Hematopoietic multipotent progenitor cell treated with erythropoietin and hydrocortisone succinate and interleukin-3 and kit ligand, for 4 days (in vitro differentiated cells): ENCODE measurements at regions not wholly inside any gene's neighbourhood (a gene's known extent, or its start where the extent isn't known, plus 50 kb on each side); places are given as distances from the start of the nearest gene placed in this dataset.

Experiments used
- DNase-seq: peaks from one replicate; pipeline ENCODE4 v3.0.0-alpha.2; 2015

- DNase-seq, result no peak
Observed at GRCh38 chr6:2414885-2415547, 169.6 kb upstream of the GMDS start.

- no peak for DNase-seq
Observed at GRCh38 chr6:2412731-2413130, 167.3 kb upstream of the GMDS start.

DNA sequence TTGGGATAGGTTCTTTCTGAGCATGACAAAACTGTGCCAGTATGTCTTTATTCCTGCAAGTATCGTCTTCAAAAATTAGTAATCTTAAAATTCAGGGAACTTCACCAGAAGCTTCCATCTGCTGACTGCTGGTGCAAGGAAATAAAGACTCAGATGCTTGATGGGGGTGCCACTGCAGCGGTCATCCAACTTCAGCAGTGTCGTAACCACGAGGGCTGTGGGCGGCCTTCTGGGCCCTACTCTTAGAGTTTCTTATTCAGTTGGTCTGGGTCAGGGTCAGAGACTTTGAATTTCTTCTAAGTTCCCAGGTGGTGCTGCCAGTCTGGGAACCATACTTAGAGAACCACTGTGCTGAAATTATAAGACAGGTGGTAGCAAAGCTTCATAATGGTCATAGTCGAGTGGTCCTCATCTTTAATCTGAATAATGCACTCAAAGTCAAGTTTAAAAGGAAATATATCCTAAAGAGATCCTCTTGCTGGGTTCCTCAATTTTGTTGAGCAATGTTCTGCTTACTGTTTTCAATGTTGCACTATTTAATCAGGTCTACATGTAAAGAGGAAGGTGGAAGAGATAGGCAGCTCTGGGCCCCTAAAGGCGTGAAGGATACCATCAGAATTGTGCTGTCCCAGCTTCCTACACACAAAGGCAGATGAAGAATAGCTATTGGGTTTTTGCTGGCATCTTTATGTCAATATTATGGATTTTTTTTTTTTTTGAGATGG lies 165.4 kb upstream of the GMDS start:
- peak; percentile 25 for DNase-seq

DNA sequence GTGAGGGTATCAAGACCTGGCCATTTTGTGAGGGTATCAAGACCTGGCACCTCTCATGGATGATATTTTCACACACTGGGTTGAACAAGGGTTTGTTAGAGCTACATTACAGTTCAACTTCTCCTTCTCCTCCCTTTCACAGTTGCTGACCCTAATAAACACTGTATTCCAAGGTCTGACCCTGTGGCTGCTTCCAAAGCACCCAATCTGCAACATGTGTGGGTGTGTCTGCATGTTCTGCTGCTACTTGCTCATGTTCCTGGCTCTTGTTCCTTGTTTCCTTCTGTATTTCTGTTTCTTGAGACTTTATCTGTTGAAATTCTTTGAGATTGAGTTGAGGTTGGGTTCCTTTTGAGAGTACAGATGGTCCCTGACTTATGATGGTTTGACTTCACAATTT lies 162.1 kb upstream of the GMDS start:
- DNase-seq, result no peak

GRCh38 chr6:2404211-2404929 lies 159.0 kb upstream of the GMDS start:
- no peak for DNase-seq

DNA sequence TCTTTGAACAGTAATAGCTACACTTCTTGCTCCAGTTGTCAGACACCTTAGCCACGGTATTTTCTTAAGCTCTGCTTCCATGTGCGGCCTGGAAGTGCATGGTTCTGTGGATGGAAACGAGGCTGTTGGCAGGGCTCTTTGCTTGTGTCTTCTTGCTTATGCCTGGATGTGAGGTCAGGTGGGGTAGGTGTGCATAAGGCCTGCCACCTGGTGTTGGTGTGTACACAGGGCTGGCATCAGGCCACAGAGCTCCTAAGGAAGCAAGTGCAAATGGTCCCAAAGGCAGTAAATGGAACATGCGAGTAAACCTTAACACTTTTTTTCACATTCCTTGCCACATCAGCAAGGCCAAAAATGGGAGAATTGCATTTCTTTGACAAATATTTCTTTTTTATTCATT lies 158.1 kb upstream of the GMDS start:
- no peak for DNase-seq

DNA sequence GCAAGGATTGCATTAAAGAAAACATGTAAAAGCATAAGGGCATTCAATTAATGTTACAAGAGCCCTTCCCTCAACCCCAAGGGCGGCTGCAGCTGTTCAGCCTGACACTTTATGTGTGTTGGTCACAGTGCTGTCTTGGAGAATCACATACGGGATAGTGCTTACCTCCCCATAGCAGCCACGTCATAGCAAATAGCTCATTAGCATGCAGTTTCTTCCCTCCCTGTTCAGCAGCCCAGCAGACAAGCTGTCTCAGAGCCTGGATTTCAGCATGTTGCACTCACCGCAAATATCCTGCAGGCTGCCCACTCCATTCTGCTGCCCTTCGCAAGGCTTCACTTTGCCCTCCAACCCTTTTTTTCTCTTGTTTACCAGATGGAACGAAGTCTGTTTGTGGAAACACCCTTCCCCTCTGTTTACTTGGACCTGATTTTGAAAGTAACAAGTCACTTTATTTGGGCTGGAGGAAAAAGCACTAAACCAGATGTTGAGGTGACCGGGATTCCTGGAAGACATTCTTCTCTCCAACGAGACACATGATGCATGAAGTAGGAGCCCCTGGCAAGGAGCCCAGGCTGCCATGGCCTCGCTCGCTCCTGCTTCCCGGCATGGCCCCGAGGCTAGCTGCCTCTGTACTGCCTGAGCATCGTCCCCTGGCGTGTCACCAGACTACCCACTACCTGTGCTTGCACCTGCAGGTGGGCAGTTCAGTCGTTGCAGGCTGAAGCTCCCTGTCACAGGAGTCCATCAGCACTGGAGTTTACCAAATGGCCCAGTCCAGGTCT lies 151.6 kb upstream of the GMDS start:
- DNase-seq, result no peak

- no peak for DNase-seq
Observed at GRCh38 chr6:2396042-2396657, 150.7 kb upstream of the GMDS start.

DNA sequence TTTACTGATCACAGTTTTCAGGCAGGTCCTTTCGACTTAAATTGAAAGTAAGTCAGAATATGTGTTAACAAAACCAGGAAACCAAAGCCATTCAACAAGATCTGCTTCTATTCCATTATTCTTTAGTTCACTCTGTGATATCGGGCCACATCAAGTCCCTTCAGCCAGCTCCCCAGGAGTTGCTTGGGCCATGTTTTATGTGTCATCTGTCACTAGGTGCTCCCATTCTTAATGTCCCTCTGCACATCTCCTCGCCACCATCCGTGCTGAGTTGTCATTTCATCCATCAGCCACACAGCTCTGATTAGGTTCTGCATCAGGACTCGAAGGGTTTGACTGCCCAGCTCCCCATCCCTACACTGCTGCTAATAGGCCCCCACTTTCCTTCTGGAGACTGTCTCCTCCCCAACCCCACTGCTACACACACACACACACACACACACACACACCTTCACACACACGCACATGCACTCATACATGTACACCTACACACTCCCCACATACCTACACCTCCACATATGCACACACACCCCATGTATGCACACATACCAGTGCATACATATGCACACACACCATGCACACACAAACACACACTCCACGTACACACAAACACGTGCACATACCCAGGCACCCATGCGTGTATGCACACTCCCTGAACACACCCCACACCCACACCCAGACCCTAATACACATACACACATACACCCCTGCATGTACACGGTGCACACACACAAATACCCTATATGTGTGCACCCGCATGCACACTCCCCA lies 143.3 kb upstream of the GMDS start:
- DNase-seq, result no peak

GRCh38 chr6:2387445-2387844 lies 142.0 kb upstream of the GMDS start:
- no peak for DNase-seq

DNA sequence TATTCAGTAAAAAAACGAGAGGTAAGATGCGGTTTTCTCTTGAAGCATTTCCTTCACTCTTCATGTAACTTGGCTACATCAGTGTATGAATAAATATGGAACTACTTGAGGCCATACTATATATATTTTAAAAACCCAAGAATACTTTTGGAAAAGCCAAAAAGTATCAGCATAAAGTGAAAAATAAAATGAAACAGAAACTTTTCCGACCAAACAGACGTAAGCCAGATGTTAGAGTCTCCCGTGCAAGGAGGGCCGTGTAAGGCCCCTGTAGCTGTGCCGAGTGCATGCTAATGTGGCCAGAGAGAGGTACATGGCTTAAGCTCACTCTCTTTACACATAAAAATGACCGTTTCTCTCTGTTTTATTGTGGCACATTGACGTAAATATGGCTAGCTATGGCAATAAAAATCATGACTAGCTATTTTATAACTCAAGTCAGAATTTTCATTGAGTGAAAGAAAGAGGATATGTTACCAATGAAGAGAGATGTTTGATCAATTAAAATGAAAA lies 140.1 kb upstream of the GMDS start:
- no peak for DNase-seq

DNA sequence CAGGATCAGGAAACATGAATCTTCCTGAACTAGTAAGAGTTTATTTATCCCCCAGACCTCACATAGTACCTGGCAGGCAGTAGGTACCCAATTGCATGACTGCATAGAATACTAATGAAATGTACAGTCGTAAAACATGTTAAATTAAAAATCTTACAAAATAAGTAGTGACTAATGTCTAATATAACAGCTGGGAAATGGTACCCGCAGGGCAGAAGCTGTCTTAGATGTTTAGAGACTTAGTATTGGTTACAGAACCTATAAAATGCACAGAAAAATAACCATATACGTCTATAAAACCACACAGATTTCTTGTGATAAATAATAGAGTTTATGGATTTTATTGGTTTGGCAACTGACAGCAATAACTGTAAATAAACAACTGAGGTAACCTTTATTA lies 139.1 kb upstream of the GMDS start:
- DNase-seq, result no peak

GRCh38 chr6:2381872-2382661 lies 136.7 kb upstream of the GMDS start:
- no peak for DNase-seq

- no peak for DNase-seq
Observed at GRCh38 chr6:2378891-2379652, 133.7 kb upstream of the GMDS start.

DNA sequence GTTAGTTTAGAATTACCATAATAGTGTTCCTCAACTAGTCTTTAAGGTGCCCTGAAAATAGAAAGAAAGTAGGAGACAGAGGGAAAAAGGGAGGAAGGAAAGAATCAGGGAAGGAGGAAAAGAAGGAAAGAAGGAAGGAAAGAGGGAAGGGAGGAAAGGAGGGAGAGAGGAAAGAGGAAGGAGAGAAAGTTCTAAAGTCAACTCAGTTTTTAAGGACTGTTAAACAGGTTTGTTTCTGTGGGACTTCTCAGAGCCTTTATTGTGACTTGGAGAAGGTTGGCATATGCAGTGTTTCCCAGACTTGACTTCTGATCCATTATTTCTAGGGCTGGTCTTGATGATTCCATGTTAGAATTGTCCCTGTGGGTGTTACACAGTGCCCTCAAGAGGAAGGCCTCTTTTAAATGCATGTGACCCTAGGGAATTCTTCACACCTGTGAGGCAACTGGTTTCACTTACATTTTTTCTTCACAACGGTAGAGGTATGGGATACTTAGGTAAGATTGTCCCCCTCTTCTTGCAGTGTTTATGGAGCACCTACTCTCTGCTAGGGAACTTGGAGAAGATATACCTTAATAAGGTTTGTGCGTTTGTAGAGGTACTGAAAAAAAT lies 132.7 kb upstream of the GMDS start:
- no peak for DNase-seq

DNA sequence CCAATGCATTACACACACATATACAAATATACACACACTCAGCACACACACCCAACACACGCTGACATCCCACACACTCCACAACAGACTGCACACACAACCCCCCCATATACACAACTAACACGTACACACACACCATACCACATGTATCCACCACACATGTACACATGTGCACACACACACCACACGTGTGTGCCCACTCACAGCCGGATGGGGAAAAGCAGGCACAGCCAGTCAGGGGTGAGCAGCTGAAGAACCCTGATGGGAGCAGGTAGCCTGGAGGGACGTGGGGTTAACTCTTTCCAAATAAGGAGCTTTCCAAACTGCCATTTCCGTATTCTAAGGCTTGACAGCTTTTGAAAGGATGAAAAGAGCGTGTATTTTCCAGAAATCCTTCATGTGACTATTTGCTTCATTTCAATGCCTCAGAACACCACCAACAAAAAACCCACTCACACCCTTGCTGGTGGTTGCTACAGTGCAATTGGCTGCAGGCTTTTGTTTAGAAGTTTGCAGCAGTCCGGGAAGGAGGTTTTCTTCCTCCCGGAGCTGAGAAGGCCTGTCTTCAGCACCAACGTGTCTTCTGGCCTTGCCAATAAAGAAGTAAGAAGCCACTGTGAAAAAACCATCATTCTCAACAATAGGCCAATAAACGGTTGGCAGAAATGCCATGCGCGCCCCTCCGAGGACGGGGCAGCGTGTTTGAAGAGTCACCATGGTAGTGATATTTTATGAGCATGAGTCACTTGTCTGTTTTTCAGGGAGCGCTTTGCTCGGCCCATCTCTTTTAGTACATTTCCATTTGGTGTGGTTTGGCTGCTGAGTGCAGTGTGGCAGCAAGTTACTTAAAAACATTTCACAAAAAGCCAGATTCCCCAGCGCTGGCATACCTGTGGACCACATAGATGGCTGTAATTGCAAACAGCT lies 131.3 kb upstream of the GMDS start:
- DNase-seq, result no peak

DNA sequence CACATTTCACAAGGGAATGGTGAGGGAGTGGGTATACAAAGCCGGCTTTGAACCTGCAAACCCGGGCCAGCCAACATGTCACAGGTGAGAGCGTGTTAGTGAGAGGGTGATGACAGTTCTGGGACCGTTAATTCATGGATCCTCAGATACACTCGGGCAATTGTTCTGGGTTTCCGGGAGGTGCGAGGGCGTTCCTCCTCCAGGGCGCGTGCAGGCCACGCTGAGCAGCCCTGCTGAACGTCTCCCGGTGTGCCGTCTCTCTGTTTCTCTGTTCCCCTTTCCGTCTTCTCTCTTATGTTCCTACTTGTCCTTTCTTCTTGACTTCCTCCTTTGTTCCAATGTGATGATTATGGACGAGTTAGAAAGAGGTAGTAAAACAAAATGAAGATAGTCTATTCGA lies 130.0 kb upstream of the GMDS start:
- no peak for DNase-seq

- no peak for DNase-seq
Observed at GRCh38 chr6:2369606-2370005, 124.2 kb upstream of the GMDS start.

GRCh38 chr6:2363211-2363610 lies 117.8 kb upstream of the GMDS start:
- DNase-seq, result no peak
